HEK293 (cell line): ENCODE measurements at regions not wholly inside any gene's neighbourhood (a gene's known extent, or its start where the extent isn't known, plus 50 kb on each side); places are given as distances from the start of the nearest gene placed in this dataset.
"Not testable (repeated sequence)": the region's sequence is repeated elsewhere in the genome, so short reads cannot be mapped to it uniquely, and the experiment has no call there.

Experiments
- CTCF ChIA-PET: fragments of 350-600 bp; formaldehyde crosslinking; extraction: SDS; loops from one replicate; lab custom pipeline; 2021; ENCODE audit warnings: antibody characterized with exemption; lab: Yijun Ruan, JAX
- POLR2A ChIA-PET: fragments of 300-600 bp; formaldehyde crosslinking; extraction: SDS; loops from one replicate; lab custom pipeline; 2020; ENCODE audit warnings: antibody characterized with exemption, inconsistent platforms; lab: Yijun Ruan, JAX
- H3K27ac ChIP-seq: fragments of 200-500 bp; sonication (Bioruptor generic); 2 replicates; pipeline ENCODE4 v1.5.1; 2014; ENCODE audit warnings: low read depth, low read length, control low read depth, inconsistent platforms; ENCODE audit errors: extremely low read depth
- H3K36me3 ChIP-seq, 2 experiments: fragments of 200-500 bp in 1 of 2; sonication (Bioruptor generic) in 1 of 2; 1 replicate in 1 of 2; 2 replicates in 1 of 2; pipeline ENCODE4 v1.5.1; 2014 to 2017; ENCODE audit warnings: inconsistent platforms in 2 of 2, low read length in 2 of 2; ENCODE audit not compliant: control insufficient read depth in 2 of 2, insufficient read depth in 1 of 2
- H3K4me1 ChIP-seq: fragments of 200-500 bp; sonication (Bioruptor generic); 2 replicates; pipeline ENCODE4 v1.5.1; 2014; ENCODE audit warnings: mild to moderate bottlenecking, low read length, inconsistent platforms; ENCODE audit not compliant: control insufficient read depth, insufficient read depth
- H3K4me3 ChIP-seq: 2 replicates; pipeline ENCODE4 v1.5.1; 2011; ENCODE audit warnings: low read depth, mild to moderate bottlenecking, control low read depth, low read length, moderate library complexity
- H3K9me3 ChIP-seq: fragments of 200-500 bp; sonication (Bioruptor generic); 2 replicates; pipeline ENCODE4 v1.5.1; 2014; ENCODE audit warnings: low read depth, low read length, inconsistent platforms; ENCODE audit not compliant: control insufficient read depth, insufficient read depth
- BCL11A ChIP-seq: fragments of 450-650 bp; formaldehyde crosslinking; IDR thresholded peaks from 2 replicates; pipeline ENCODE4 v1.5.1; 2016; ENCODE audit warnings: low read depth, missing biosample characterization, missing genetic modification characterization
- GLIS1 ChIP-seq: fragments of 450-650 bp; formaldehyde crosslinking; IDR thresholded peaks from 2 replicates; pipeline ENCODE4 v1.5.1; 2016; ENCODE audit warnings: missing biosample characterization, missing genetic modification characterization
- KLF1 ChIP-seq: fragments of 450-650 bp; formaldehyde crosslinking; IDR thresholded peaks from 2 replicates; pipeline ENCODE4 v1.5.1; 2016; ENCODE audit warnings: missing biosample characterization, missing genetic modification characterization
- MZF1 ChIP-seq: fragments of 450-650 bp; formaldehyde crosslinking; IDR thresholded peaks from 2 replicates; pipeline ENCODE4 v1.5.1; 2017; ENCODE audit warnings: missing biosample characterization, missing genetic modification characterization, borderline replicate concordance
- SP3 ChIP-seq: fragments of 450-650 bp; formaldehyde crosslinking; IDR thresholded peaks from 2 replicates; pipeline ENCODE4 v1.5.1; 2016; ENCODE audit warnings: missing biosample characterization, missing genetic modification characterization
- ZBTB20 ChIP-seq: fragments of 450-650 bp; formaldehyde crosslinking; IDR thresholded peaks from 2 replicates; pipeline ENCODE4 v1.5.1; 2016; ENCODE audit warnings: missing biosample characterization, missing genetic modification characterization
- ZBTB6 ChIP-seq: fragments of 450-650 bp; formaldehyde crosslinking; IDR thresholded peaks from 2 replicates; pipeline ENCODE4 v1.5.1; 2017; ENCODE audit warnings: missing biosample characterization, missing genetic modification characterization
- ZEB2 ChIP-seq: fragments of 450-650 bp; formaldehyde crosslinking; IDR thresholded peaks from 2 replicates; pipeline ENCODE4 v1.5.1; 2016; ENCODE audit warnings: missing biosample characterization, missing genetic modification characterization
- ZNF121 ChIP-seq: fragments of 450-650 bp; formaldehyde crosslinking; IDR thresholded peaks from 2 replicates; pipeline ENCODE4 v1.5.1; 2016; ENCODE audit warnings: missing biosample characterization, missing genetic modification characterization
- ZNF146 ChIP-seq: fragments of 450-650 bp; formaldehyde crosslinking; IDR thresholded peaks from 2 replicates; pipeline ENCODE4 v1.5.1; 2016; ENCODE audit warnings: missing biosample characterization, missing genetic modification characterization
- ZNF148 ChIP-seq: fragments of 450-650 bp; formaldehyde crosslinking; IDR thresholded peaks from 2 replicates; pipeline ENCODE4 v1.5.0; 2017; ENCODE audit warnings: missing biosample characterization, missing genetic modification characterization, borderline replicate concordance
- ZNF16 ChIP-seq: fragments of 450-650 bp; formaldehyde crosslinking; IDR thresholded peaks from 2 replicates; pipeline ENCODE4 v1.5.1; 2016; ENCODE audit warnings: low read depth, missing biosample characterization, missing genetic modification characterization
- ZNF544 ChIP-seq: fragments of 450-650 bp; formaldehyde crosslinking; IDR thresholded peaks from 2 replicates; pipeline ENCODE4 v1.5.0; 2017; ENCODE audit warnings: missing biosample characterization, missing genetic modification characterization
- ZNF548 ChIP-seq: fragments of 450-650 bp; formaldehyde crosslinking; IDR thresholded peaks from 2 replicates; pipeline ENCODE4 v1.5.1; 2016; ENCODE audit warnings: missing biosample characterization, missing genetic modification characterization
- ZNF561 ChIP-seq: fragments of 450-650 bp; IDR thresholded peaks from 2 replicates; pipeline ENCODE4 v1.5.1; 2018; ENCODE audit warnings: missing biosample characterization, missing genetic modification characterization, borderline replicate concordance
- ZNF580 ChIP-seq: fragments of 450-650 bp; formaldehyde crosslinking; IDR thresholded peaks from 2 replicates; pipeline ENCODE4 v1.5.1; 2016; ENCODE audit warnings: missing biosample characterization, missing genetic modification characterization
- ZNF610 ChIP-seq: fragments of 450-650 bp; formaldehyde crosslinking; IDR thresholded peaks from 2 replicates; pipeline ENCODE4 v1.5.1; 2016; ENCODE audit warnings: missing biosample characterization, missing genetic modification characterization, borderline replicate concordance
- ZNF621 ChIP-seq: fragments of 450-650 bp; formaldehyde crosslinking; IDR thresholded peaks from 2 replicates; pipeline ENCODE4 v1.5.1; 2017; ENCODE audit warnings: missing biosample characterization, missing genetic modification characterization
- ZNF624 ChIP-seq: fragments of 450-650 bp; formaldehyde crosslinking; IDR thresholded peaks from 2 replicates; pipeline ENCODE4 v1.5.1; 2017; ENCODE audit warnings: missing biosample characterization, missing genetic modification characterization
- ZNF654 ChIP-seq: fragments of 450-650 bp; formaldehyde crosslinking; IDR thresholded peaks from 2 replicates; pipeline ENCODE4 v1.5.1; 2016; ENCODE audit warnings: low read depth, missing biosample characterization, missing genetic modification characterization
- ZNF701 ChIP-seq: fragments of 450-650 bp; formaldehyde crosslinking; IDR thresholded peaks from 2 replicates; pipeline ENCODE4 v1.5.1; 2016; ENCODE audit warnings: missing biosample characterization, missing genetic modification characterization
- TF ChIP-seq, protein P1 (sequence below): fragments of 450-650 bp; formaldehyde crosslinking; IDR thresholded peaks from 2 replicates; pipeline ENCODE4 v1.5.1; 2016; ENCODE audit warnings: missing biosample characterization, missing genetic modification characterization
- TF ChIP-seq, protein P2 (sequence below): fragments of 450-650 bp; formaldehyde crosslinking; IDR thresholded peaks from 2 replicates; pipeline ENCODE4 v1.5.1; 2016; ENCODE audit warnings: missing biosample characterization, missing genetic modification characterization, low read depth
- TF ChIP-seq, protein P3 (sequence below): fragments of 450-650 bp; formaldehyde crosslinking; IDR thresholded peaks from 2 replicates; pipeline ENCODE4 v1.5.1; 2016; ENCODE audit warnings: missing biosample characterization, missing genetic modification characterization
- TF ChIP-seq, protein P4 (sequence below): fragments of 450-650 bp; formaldehyde crosslinking; IDR thresholded peaks from 2 replicates; pipeline ENCODE4 v1.5.1; 2016; ENCODE audit warnings: missing biosample characterization, missing genetic modification characterization

DNA sequence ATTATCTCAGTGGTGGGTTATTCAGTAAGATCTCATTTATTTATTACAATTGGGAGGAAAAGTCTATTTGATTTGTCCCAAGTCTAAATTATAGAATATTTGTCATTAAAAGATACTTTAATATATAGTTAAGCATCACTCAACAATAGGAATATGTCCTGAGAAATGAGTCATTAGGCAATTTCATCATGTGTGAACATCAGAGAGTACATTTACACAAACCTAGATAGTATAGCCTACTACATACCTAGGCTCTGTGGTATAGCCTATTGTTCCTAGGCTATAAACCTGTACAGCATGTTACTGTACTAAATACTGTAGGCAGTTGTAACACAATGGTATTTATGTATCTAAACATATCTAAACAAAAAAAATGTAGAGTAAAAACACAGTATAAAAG lies 135.0 kb upstream of the RASA1 start:
- no peak for TF ChIP-seq SP3
- TF ChIP-seq BCL11A (tag by site-specific recombination), result no peak
- no peak for TF ChIP-seq ZBTB20 (tag by site-specific recombination)
- no peak for TF ChIP-seq ZNF148
- no peak for TF ChIP-seq ZNF121
- TF ChIP-seq ZNF621 (tag by site-specific recombination), result no peak
- TF ChIP-seq KLF1 (tag by site-specific recombination), result no peak
- TF ChIP-seq, protein P1, sequence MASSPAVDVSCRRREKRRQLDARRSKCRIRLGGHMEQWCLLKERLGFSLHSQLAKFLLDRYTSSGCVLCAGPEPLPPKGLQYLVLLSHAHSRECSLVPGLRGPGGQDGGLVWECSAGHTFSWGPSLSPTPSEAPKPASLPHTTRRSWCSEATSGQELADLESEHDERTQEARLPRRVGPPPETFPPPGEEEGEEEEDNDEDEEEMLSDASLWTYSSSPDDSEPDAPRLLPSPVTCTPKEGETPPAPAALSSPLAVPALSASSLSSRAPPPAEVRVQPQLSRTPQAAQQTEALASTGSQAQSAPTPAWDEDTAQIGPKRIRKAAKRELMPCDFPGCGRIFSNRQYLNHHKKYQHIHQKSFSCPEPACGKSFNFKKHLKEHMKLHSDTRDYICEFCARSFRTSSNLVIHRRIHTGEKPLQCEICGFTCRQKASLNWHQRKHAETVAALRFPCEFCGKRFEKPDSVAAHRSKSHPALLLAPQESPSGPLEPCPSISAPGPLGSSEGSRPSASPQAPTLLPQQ (tag by site-specific recombination), result no peak
- no peak for TF ChIP-seq ZEB2
- no peak for TF ChIP-seq ZNF624 (tag by site-specific recombination)
- no peak for TF ChIP-seq GLIS1 (tag by site-specific recombination)
- TF ChIP-seq MZF1, result no peak
- no peak for TF ChIP-seq ZNF610 (tag by site-specific recombination)
- no peak for TF ChIP-seq ZNF701
- no peak for TF ChIP-seq ZNF654 (tag by site-specific recombination)
- TF ChIP-seq ZNF580 (tag by site-specific recombination), result no peak
- TF ChIP-seq, protein P2, sequence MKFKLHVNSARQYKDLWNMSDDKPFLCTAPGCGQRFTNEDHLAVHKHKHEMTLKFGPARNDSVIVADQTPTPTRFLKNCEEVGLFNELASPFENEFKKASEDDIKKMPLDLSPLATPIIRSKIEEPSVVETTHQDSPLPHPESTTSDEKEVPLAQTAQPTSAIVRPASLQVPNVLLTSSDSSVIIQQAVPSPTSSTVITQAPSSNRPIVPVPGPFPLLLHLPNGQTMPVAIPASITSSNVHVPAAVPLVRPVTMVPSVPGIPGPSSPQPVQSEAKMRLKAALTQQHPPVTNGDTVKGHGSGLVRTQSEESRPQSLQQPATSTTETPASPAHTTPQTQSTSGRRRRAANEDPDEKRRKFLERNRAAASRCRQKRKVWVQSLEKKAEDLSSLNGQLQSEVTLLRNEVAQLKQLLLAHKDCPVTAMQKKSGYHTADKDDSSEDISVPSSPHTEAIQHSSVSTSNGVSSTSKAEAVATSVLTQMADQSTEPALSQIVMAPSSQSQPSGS (tag by site-specific recombination), result no peak
- H3K4me1 ChIP-seq, result no peaks in the 10 kb centered on the region
- CTCF ChIA-PET, result interaction anchor here (0.8 kb wide), 1 partner anchor 10 kb away, joined by 3 read pairs; no protein-coding TSS in a partner anchor
- no peak overlapping the region for H3K27ac ChIP-seq
- POLR2A ChIA-PET, result no interaction called here
- H3K4me3 ChIP-seq, result no peak overlapping the region
- no peaks in the 10 kb centered on the region for H3K9me3 ChIP-seq
- H3K36me3 ChIP-seq, result no peaks in the 10 kb centered on the region

DNA sequence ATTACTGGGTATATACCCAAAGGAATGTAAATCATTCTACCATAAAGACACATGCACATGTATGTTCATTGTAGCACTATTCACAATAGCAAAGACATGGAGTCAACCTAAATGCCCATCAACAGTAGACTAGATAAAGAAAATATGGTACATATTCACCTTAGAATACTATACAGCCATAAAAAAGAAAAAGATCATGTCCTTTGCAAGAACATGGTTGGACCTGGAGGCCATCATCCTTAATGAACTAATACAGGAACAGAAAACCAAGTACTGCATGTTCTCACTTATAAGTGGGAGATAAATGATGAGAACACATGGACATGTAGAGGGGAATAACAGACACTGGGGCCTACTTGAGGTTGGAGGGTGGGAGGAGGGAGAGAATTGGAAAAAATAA lies 133.2 kb upstream of the RASA1 start:
- H3K27ac ChIP-seq, H3K9me3 ChIP-seq, H3K4me3 ChIP-seq, POLR2A ChIA-PET, H3K36me3 ChIP-seq, H3K4me1 ChIP-seq: not testable (repeated sequence)
- peak; percentile 55; the same call in 1 of the 2 replicates for TF ChIP-seq ZNF146 (tag by site-specific recombination)
- CTCF ChIA-PET, result interaction anchor here (0.6 kb wide), 1 partner anchor 159 kb away, joined by 4 read pairs; no protein-coding TSS in a partner anchor

GRCh38 chr5:87136096-87136495 lies 131.6 kb upstream of the RASA1 start:
- Histone ChIP-seq H3K4me1 (no peaks in the 10 kb centered on the region), H3K27ac (no peak overlapping the region), H3K4me3 (no peak overlapping the region), H3K36me3 (no peaks in the 10 kb centered on the region), H3K9me3 (no peaks in the 10 kb centered on the region)
- CTCF ChIA-PET, result no interaction called here
- POLR2A ChIA-PET, result no interaction called here
- no peak for TF ChIP-seq ZNF16 (tag by site-specific recombination)
- no peak for TF ChIP-seq ZBTB6
- TF ChIP-seq, protein P3, sequence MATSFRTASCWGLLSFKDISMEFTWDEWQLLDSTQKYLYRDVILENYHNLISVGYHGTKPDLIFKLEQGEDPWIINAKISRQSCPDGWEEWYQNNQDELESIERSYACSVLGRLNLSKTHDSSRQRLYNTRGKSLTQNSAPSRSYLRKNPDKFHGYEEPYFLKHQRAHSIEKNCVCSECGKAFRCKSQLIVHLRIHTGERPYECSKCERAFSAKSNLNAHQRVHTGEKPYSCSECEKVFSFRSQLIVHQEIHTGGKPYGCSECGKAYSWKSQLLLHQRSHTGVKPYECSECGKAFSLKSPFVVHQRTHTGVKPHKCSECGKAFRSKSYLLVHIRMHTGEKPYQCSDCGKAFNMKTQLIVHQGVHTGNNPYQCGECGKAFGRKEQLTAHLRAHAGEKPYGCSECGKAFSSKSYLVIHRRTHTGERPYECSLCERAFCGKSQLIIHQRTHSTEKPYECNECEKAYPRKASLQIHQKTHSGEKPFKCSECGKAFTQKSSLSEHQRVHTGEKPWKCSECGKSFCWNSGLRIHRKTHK (tag by site-specific recombination), result no peak
- TF ChIP-seq, protein P4, sequence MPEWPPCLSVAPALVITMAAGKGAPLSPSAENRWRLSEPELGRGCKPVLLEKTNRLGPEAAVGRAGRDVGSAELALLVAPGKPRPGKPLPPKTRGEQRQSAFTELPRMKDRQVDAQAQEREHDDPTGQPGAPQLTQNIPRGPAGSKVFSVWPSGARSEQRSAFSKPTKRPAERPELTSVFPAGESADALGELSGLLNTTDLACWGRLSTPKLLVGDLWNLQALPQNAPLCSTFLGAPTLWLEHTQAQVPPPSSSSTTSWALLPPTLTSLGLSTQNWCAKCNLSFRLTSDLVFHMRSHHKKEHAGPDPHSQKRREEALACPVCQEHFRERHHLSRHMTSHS (tag by site-specific recombination), result no peak
- TF ChIP-seq ZNF544 (tag by site-specific recombination), result no peak
- no peak for TF ChIP-seq ZNF548 (tag by site-specific recombination)
- no peak for TF ChIP-seq ZNF561 (tag by site-specific recombination)
